GM21786 (cell line): ENCODE measurements at regions not wholly inside any gene's neighbourhood (a gene's known extent, or its start where the extent isn't known, plus 50 kb on each side); places are given as distances from the start of the nearest gene placed in this dataset.

ENCODE experiments used
- ATAC-seq: cut with Tn5 transposase; IDR thresholded peaks from one replicate; pipeline ENCODE4 v1.9.1; 2021; ENCODE audit not compliant: unreplicated experiment

DNA sequence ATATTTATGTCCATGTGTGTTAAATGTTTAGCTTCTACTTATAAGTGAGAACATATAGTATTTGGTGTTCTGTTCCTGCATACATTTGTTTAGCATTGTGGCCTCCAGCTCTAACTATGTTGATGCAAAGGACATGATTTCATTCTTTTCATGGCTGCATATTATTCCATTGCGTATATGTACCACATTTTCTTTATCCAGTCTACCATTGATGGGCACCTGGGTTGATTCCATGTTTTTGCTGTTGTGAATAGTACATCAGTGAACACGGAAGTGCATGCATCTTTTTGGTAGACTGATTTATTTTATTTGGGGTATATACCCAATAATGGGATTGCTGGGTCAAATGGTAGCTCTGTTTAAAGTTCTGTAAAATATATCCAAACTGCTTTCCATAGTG is 359.0 kb downstream of the SLCO4C1 start:
- ATAC-seq = no peak

DNA sequence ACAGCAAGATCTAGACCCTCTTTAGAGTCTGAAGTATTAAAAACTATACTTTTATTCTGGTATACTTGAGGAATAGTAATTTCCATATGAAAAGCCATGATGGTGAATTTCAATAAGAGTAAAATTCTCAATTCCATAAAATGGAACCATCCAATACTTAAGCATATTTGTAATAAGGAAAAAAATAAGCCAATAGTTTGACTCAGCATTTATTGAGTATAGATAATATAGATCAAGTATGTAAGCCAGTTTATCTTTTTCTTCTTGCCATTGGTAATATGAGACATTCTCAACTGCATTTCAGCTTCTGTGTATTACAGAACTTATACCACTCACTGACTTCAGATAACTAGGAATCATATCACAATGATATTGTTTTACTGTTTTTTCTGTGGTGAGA is 361.0 kb downstream of the SLCO4C1 start:
- no peak for ATAC-seq

DNA sequence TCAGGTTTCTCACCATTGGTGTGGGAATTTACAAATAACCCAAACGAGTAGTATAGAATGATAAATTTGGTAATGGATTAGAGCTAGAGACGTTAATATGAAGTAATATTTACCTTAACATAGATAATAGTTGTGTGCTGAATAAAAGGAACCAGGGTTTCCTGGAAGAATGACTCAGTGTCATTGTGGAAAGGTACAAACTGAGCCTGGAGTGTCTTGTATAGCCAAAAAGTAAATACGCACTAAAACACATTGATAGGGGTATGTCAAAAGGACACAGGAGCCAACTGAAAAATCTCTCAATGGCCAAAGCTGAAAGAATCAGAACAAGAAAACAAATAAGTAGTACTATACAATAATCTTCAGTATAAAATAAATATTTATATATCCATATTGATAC is 363.5 kb downstream of the SLCO4C1 start:
- no peak for ATAC-seq

DNA sequence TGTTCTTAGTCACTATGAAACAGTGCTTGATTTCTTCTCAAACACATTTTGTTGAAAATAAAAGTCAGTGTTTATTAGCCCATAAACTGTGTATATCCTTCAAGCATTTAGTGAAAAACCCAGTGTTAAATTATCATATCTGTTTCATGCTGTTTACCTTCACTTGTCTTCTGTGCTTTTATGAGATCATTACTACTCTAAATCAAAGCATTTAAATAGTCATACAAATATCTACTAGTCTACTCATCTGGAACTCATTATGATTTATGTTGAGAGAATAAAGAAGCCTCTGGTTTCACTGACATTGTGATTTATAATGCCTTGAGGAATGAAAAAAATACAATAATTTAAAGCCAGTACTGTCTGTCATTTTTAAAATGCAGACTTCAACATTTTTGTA is 366.5 kb downstream of the SLCO4C1 start:
- no peak for ATAC-seq

DNA sequence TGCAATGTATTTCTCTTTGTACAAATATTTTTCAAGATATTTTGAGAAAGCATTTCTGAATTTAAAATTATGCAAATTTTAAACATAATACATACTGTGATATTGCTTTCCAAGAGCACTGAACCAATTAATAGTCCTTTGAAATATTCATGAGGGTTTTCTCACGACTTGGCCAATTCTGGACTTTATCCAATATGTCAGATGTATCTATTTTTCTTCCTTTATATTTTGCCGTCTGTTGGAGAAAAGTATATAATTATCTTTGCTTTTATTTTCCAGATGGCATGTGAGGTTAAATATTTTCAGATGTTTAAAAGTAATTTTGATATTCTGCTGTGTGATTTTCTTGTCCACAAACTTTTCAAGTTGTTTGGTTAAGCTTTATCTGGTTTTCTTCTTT is 378.9 kb downstream of the SLCO4C1 start:
- no peak for ATAC-seq

DNA sequence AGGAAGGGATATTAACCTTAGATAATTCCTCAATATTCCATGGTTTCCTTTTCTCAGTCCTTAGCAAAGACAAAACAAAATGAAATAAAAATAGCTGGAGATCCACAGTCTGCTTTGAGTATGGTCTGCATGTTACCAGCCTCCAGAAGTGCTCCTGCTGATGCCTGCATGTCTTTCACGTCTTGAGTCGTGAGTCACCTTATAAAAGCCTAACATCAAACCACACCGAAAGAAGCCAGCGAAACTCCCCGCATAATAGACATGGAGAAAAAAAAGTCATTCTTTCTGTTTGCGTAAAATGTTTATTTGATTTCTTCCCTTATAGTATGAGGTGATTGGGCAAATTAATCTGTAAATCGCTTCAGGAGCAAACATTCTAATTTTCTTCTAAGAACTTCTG is 380.5 kb downstream of the SLCO4C1 start:
- no peak for ATAC-seq

DNA sequence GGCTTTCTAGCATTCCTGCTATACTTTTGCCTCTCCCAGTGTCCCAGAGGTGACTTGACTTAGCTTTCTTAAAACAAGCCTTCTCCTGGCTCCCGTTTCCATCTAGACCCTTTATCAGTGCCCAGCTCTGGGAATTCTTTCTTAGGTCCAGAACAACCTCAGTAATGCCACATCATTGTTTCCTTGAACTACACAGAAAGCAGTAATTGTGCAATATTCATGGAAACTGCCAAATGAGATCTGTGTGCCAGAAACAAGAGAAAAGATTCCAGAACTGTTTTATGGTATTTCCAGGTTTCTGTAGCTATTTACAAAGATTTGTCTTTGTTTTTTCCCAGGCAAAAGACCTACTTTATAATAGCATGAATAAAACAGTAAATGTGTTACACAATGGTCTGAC is 391.3 kb downstream of the SLCO4C1 start:
- ATAC-seq = no peak

DNA sequence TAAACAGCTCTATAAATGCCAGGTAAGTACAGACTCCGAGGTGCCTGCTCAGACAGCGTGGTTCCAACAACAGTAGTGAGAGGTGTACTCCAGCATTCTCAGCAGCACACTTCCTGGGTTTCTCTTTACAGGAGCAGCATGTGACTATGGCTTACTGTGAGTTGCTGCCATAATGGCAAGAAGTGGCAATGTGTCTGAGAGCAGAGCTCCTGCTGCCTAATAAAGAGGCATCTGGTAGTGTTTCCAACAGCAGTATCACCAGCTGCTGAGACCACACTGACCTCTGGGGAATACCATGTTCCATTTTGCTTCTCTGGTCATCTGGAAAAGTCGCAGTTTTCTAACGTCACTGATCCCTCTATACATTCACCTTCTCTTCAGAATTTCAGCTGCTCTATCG is 398.2 kb downstream of the SLCO4C1 start:
- peak; percentile 48 for ATAC-seq

DNA sequence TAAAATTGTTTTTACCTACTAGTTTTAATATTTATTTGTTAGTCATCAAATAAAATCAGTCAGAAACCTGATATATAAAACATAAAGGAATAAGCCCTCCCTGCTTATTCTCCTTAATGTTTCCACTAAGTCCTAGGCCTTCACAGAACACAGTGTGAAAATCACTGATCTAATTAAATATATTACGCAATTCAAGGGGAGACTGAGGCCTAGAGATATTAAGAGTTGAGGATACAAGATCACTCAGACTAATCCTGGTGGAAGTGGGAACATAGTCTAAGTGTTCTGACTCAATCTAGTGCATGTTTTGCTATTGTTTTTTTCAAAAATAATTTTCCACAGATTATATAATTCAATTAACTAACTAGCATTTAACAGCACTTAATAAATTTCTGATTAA is 401.1 kb downstream of the SLCO4C1 start:
- ATAC-seq = no peak

DNA sequence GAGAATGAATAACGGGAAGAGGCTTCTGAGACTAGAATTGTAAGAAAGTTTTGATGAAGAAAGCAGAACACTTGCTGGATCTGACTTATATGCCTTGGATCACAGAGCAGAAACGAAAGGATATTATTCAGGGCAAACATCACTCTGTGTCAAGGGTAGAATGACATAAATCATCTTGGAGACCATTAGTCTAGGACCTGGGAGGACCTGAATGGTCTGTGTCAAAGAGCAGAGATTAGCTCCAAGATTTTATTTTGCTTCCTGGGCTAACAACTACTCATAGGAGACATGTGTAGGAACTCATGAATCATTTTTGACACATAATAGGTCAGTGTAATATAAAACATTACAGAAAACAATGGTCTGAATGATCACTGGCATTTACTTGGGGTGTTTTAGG is 417.9 kb downstream of the SLCO4C1 start:
- no peak for ATAC-seq

DNA sequence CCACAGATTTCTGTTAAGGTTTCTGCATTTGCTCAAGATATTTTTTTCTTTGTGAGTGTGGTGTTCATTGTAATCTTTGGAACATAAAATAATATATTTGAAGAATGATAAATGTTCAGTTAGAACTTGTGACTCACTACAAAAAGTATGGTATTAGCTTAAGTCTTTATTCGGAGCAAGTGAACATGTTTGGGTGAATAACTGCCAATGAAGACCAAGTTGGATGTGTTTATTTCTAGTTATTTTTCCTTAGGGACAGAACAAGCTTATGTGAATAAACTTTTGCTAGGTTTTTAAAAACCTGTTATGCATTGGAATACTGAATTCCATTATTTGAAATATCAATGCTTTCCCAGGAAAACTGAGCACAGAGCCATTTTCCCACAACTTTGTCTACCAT is 418.6 kb downstream of the SLCO4C1 start:
- no peak for ATAC-seq

DNA sequence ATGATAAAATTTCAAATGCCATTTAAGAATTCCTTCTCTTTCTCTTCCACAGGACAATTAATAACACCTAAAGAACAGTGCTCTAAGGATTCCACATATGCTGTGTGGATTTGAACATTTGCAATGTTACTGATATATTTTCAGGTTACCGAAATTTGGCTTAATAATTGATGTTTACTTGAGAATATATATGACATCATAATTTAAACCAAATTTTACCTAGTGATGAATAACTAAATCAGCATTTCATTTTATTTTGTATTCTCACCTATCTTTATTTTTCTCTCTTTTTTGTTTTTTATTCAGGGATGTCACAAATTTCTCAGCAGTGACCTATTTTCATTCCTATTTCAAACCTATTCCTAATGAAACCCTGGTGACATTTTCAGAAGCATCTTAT is 429.6 kb downstream of the SLCO4C1 start:
- no peak for ATAC-seq

DNA sequence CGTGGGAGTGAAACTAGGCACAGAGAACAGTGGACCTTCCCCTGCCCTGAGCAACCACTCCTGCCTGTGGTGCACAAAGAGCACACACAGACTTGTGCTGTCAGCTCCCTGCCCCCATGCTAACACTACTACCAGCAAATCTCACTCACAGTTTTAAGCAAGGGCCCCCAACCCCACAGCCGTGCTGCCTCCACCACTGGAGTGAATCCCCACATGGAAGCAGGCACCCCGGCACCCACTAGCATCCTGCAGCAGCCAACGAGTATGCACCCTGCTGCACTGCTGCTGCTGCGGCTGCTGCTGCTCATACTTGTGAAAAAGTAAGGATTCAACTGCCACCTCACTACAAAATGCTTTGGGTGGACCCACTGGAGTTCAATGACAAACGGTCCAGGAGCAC is 435.5 kb downstream of the SLCO4C1 start:
- ATAC-seq = no peak

DNA sequence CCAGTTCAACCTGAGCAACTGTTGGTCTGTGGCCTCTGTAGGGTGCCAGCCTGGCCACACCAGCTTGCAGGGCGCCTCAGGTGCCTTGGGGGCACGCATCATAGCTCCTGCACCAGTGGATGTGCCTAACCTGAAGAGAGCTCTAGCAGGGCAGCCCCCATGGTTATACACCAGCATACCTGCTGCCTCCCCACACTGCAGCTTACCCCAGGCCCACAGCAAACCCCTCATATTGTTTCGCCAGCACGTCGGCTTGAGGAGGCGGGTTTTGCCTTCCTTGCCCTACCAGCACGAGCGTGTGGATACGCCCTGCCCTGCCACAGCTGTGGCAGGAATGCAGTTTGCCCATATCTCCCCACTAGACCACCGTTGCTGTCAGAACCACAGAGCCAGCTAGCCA is 435.9 kb downstream of the SLCO4C1 start:
- no peak for ATAC-seq

DNA sequence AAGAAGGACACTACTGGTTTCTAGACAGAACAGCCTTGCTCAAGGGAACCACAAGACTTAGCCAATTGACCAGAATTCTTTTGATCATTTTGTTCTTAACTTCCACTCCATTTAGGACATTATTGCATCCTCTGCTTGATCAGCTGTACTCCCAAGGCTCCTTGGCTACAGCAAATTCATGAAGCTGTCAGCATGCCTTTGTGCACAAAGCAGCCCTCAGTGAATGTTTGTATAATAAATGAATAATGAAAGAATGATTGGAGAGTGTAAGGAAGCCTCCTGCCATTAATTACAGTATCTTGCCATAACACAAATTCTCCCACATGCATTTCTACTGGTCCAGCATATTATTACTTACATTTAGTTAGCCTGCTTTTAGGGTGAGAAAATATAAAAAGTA is 449.6 kb downstream of the SLCO4C1 start:
- ATAC-seq = no peak

DNA sequence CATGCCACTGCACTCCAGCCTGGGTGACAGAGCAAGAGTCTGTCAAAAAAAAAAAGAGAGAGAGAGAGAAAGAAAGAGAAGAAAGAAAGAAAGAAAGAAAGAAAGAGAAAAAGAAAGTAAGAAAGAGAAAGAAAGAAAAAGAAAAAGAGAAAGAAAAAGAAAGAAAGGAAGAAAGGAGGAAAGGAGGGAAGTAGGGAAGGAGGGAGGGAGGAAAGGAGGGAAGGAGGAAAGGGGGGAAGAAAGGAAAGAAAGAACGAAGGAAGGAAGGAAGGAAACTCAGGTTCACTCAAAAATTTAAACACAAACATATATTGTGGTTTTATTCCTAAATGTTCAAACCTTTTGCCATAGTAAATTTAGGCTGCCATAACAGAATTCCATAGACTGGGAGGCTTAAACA is 453.0 kb downstream of the SLCO4C1 start:
- no peak for ATAC-seq

DNA sequence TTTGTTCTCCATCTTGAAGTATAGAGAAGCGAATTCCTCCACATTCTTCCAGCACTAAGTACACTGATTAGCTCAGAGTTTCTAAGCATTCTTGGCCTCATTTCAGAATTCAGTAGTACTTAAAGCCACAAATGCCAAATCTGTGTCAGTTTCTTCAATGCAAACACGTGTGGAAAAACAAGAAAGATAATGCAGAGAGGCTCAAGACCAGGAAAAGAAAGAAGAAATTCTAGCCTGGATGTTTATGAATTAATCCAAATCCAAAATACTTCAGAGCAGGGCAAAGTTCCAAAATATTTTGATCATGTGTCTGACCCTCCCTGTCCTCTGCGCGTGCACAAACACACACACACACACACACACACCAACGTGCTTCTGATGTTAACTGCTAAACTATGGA is 457.6 kb downstream of the SLCO4C1 start:
- ATAC-seq = no peak

DNA sequence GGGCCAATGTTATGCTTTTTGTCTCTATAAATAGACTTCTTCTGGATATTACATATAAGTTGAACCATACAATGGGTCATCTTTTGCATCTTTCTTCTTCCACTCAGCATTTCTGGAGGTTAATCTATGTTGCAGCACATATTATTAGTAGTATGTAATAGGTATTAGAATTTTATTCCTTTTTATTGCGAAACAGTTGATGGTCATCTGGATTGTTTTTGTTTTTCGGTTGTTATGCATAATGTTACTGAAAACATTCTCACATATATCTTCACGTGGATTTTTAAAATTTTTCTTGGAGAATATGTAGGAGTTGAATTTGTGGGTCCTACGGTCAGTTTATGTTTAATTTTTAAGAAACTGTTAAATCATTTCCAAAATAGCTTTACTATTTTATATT is 466.8 kb downstream of the SLCO4C1 start:
- ATAC-seq = no peak

DNA sequence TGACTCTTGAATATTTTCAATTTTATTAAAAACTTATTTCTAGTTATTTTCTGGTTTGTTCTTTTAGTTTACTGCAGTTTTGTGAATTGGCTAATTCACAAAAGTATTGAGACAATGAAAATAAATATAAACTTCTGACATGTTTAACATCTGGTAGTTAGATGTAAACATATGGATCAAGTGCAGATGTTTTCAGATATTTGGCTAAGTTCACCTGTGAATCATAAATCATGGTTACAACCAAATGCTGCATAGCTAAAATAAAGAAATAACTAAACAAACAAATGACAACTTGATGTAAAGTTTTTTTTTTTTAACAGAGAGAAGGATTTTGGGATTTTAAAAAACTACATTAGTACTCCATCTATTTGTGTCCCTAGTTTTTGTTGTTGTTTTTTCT is 484.6 kb downstream of the SLCO4C1 start:
- ATAC-seq = no peak

DNA sequence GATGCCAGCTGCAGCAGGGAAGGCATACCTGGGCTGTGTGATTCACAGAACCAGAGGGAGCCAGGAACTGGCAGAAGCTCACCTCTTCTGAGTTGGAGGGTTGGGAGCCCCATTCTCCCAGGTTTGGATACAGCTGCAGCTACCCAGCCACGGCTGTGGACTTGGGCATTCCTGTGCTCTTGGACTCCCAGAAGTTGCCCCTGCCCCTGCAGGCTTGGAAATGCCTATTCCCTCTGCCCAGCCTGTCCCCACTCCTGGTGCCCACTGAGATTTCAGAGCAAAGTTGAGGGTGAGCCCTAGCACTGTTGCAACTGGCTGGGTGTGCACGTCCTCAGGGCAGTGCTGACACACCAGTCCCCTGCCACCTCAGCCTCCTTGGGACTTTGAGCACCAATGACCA is 489.7 kb downstream of the SLCO4C1 start:
- no peak for ATAC-seq

DNA sequence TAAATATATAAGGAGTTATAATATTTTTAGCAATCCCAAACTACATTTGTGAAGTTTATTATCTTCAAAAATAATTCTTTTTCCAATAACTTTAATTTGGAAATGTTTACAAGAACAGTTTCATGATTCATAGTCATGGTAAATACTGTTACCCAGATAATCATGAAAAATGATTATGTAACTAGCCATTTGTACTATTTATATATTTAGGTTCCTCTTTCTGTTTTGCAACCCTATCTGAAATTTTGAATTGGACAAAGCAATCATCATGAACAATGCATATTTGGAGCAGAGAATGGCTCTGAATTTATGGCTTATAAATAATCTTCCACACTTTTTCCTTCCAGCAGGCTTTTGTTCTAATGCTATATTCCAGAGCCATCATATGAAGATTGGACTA is 499.7 kb downstream of the SLCO4C1 start:
- ATAC-seq = no peak

DNA sequence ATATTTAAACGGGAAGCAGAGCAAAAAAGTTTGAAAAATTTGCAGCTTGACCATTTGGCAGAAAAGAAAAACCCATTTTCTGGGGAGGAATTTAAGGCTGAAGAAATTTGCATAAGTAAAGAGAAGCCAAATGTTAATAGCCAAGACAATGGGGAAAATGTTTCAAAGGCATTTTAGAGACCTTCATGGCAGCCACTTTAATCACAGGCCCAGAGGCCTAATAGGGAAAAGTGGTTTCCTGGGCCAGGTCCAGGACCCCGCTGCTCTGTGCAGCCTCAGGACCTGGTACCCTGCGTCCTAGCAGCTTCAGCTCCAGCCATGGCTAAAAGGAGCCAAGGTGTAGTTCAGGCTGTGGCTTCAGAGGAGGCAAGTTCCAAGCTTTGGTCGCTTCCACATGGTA is 507.3 kb downstream of the SLCO4C1 start:
- ATAC-seq = no peak

DNA sequence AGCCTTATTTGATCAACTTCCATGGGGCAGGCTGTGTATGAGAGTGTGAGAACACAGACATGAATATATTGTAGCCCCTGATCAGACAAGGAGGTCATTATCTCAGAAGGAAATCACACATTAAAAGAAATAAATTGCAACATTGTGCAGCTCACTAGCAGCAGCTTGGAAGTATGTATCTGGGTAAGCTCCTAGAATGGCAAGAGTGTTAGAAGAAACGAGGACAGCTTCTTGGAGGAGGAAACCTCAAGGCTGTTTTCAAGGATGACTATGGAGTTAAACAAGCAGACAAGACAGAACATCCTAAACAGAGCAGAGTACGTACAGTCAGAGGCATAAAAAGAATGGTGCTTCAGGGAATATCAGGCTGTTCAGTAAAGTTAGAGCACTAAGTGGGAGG is 511.0 kb downstream of the SLCO4C1 start:
- no peak for ATAC-seq
